SKM-1 (cell line): ENCODE measurements at regions not wholly inside any gene's neighbourhood (a gene's known extent, or its start where the extent isn't known, plus 50 kb on each side); places are given as distances from the start of the nearest gene placed in this dataset.

Source experiments
- DNase-seq: peaks from one replicate; lab custom pipeline; 2025; ENCODE audit not compliant: unreplicated experiment; lab: John Stamatoyannopoulos, UW

- no peak for DNase-seq
These were observed 359.0 kb downstream of the SLCO4C1 start for GRCh38 chr5:101937041-101937440.

GRCh38 chr5:101935086-101935485 is 361.0 kb downstream of the SLCO4C1 start:
- DNase-seq: no peak

GRCh38 chr5:101932599-101932998 is 363.5 kb downstream of the SLCO4C1 start:
- DNase-seq: no peak

DNA sequence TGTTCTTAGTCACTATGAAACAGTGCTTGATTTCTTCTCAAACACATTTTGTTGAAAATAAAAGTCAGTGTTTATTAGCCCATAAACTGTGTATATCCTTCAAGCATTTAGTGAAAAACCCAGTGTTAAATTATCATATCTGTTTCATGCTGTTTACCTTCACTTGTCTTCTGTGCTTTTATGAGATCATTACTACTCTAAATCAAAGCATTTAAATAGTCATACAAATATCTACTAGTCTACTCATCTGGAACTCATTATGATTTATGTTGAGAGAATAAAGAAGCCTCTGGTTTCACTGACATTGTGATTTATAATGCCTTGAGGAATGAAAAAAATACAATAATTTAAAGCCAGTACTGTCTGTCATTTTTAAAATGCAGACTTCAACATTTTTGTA is 366.5 kb downstream of the SLCO4C1 start:
- DNase-seq: no peak

DNA sequence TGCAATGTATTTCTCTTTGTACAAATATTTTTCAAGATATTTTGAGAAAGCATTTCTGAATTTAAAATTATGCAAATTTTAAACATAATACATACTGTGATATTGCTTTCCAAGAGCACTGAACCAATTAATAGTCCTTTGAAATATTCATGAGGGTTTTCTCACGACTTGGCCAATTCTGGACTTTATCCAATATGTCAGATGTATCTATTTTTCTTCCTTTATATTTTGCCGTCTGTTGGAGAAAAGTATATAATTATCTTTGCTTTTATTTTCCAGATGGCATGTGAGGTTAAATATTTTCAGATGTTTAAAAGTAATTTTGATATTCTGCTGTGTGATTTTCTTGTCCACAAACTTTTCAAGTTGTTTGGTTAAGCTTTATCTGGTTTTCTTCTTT is 378.9 kb downstream of the SLCO4C1 start:
- DNase-seq: no peak

DNA sequence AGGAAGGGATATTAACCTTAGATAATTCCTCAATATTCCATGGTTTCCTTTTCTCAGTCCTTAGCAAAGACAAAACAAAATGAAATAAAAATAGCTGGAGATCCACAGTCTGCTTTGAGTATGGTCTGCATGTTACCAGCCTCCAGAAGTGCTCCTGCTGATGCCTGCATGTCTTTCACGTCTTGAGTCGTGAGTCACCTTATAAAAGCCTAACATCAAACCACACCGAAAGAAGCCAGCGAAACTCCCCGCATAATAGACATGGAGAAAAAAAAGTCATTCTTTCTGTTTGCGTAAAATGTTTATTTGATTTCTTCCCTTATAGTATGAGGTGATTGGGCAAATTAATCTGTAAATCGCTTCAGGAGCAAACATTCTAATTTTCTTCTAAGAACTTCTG is 380.5 kb downstream of the SLCO4C1 start:
- DNase-seq: no peak

DNA sequence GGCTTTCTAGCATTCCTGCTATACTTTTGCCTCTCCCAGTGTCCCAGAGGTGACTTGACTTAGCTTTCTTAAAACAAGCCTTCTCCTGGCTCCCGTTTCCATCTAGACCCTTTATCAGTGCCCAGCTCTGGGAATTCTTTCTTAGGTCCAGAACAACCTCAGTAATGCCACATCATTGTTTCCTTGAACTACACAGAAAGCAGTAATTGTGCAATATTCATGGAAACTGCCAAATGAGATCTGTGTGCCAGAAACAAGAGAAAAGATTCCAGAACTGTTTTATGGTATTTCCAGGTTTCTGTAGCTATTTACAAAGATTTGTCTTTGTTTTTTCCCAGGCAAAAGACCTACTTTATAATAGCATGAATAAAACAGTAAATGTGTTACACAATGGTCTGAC is 391.3 kb downstream of the SLCO4C1 start:
- no peak for DNase-seq

GRCh38 chr5:101897914-101898313 is 398.2 kb downstream of the SLCO4C1 start:
- DNase-seq: no peak

GRCh38 chr5:101894985-101895384 is 401.1 kb downstream of the SLCO4C1 start:
- DNase-seq: no peak

GRCh38 chr5:101878190-101878589 is 417.9 kb downstream of the SLCO4C1 start:
- no peak for DNase-seq

- DNase-seq: no peak
These were observed 418.6 kb downstream of the SLCO4C1 start for GRCh38 chr5:101877451-101877850.

GRCh38 chr5:101866473-101866872 is 429.6 kb downstream of the SLCO4C1 start:
- no peak for DNase-seq

GRCh38 chr5:101860563-101860962 is 435.5 kb downstream of the SLCO4C1 start:
- no peak for DNase-seq

- no peak for DNase-seq
These were observed 435.9 kb downstream of the SLCO4C1 start for GRCh38 chr5:101860145-101860544.

GRCh38 chr5:101846496-101846895 is 449.6 kb downstream of the SLCO4C1 start:
- no peak for DNase-seq

DNA sequence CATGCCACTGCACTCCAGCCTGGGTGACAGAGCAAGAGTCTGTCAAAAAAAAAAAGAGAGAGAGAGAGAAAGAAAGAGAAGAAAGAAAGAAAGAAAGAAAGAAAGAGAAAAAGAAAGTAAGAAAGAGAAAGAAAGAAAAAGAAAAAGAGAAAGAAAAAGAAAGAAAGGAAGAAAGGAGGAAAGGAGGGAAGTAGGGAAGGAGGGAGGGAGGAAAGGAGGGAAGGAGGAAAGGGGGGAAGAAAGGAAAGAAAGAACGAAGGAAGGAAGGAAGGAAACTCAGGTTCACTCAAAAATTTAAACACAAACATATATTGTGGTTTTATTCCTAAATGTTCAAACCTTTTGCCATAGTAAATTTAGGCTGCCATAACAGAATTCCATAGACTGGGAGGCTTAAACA is 453.0 kb downstream of the SLCO4C1 start:
- DNase-seq: no peak

DNA sequence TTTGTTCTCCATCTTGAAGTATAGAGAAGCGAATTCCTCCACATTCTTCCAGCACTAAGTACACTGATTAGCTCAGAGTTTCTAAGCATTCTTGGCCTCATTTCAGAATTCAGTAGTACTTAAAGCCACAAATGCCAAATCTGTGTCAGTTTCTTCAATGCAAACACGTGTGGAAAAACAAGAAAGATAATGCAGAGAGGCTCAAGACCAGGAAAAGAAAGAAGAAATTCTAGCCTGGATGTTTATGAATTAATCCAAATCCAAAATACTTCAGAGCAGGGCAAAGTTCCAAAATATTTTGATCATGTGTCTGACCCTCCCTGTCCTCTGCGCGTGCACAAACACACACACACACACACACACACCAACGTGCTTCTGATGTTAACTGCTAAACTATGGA is 457.6 kb downstream of the SLCO4C1 start:
- DNase-seq: no peak

GRCh38 chr5:101829255-101829654 is 466.8 kb downstream of the SLCO4C1 start:
- no peak for DNase-seq

GRCh38 chr5:101811466-101811865 is 484.6 kb downstream of the SLCO4C1 start:
- no peak for DNase-seq

- no peak for DNase-seq
These were observed 489.7 kb downstream of the SLCO4C1 start for GRCh38 chr5:101806410-101806809.

DNA sequence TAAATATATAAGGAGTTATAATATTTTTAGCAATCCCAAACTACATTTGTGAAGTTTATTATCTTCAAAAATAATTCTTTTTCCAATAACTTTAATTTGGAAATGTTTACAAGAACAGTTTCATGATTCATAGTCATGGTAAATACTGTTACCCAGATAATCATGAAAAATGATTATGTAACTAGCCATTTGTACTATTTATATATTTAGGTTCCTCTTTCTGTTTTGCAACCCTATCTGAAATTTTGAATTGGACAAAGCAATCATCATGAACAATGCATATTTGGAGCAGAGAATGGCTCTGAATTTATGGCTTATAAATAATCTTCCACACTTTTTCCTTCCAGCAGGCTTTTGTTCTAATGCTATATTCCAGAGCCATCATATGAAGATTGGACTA is 499.7 kb downstream of the SLCO4C1 start:
- peak; percentile 25 for DNase-seq

GRCh38 chr5:101788797-101789196 is 507.3 kb downstream of the SLCO4C1 start:
- DNase-seq: no peak

GRCh38 chr5:101785090-101785489 is 511.0 kb downstream of the SLCO4C1 start:
- DNase-seq: no peak
